ENCODE measurements at regions not wholly inside any gene's neighbourhood (a gene's known extent, or its start where the extent isn't known, plus 50 kb on each side); places are given as distances from the start of the nearest gene placed in this dataset.
"Not testable (repeated sequence)": the region's sequence is repeated elsewhere in the genome, so short reads cannot be mapped to it uniquely, and the experiment has no call there.

DNA sequence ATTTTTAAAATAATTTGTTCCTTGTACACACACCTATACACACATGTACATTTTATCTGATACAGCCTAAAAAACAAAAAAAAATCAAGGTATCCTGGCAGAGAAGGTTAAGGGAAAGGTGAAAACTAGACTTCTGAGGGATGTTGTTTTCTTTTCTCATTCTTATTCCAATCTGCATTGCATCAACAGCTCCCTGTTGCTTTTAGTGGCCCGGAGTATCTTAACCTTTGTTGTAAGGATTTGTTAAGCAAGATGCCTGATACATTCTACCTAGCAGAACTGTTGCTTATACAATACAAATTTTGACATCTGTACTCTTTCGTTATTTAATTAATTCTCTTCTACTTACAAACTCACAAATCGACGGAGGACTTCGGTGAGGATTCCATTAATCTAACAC lies 167.4 kb downstream of the GNAI1 start:
- no peak overlapping the region for H3K27ac Mint-ChIP-seq
- DNase-seq, result no peak
- CTCF ChIA-PET, result no interaction called here
- POLR2A ChIA-PET, result no interaction called here
- H3K36me3 ChIP-seq (ENCODE audit: insufficient read depth, low read length), result no peaks in the 10 kb centered on the region
- H3K36me3 Mint-ChIP-seq, result peaks cover 0 to 2% (median 0%) of the 10 kb centered on the region in 3 donors
- H3K9me3 Mint-ChIP-seq, result peaks cover 4 to 27% (median 12%) of the 10 kb centered on the region in 5 donors
- no peaks in the 10 kb centered on the region for H3K27me3 Mint-ChIP-seq
- H3K27me3 ChIP-seq (ENCODE audit: insufficient read depth, low read length, poor library complexity, severe bottlenecking), result no peaks in the 10 kb centered on the region
- H3K4me3 Mint-ChIP-seq, result no peak overlapping the region
- H3K4me1 ChIP-seq (ENCODE audit: insufficient read depth, low read length), result no peaks in the 10 kb centered on the region
- H3K9me3 ChIP-seq (ENCODE audit: low read length), result no peaks in the 10 kb centered on the region
- H3K4me3 ChIP-seq (ENCODE audit: low read length), result no peak overlapping the region
- H3K27ac ChIP-seq (ENCODE audit: low read depth, low read length), result no peak overlapping the region
- no peaks in the 10 kb centered on the region for H3K4me1 Mint-ChIP-seq

DNA sequence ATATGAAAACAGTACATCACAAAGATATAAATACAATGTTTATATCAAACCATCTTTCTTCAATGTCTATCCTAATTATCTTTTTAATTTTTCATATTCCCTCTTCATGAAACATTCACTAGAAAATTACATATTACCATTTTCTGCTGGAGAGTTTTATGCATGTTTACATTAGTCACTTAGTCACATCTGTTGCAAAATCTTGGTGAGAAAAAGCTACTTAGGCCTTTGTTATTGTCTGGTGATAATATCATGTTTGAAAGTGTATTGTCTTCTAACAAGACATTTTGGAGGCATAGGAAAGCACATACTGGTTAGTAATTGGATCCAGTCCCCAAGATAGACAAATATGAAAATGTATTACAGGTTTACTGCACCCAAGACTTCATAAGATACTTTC lies 163.6 kb downstream of the GNAI1 start:
- Mint-ChIP-seq H3K27ac (no peak overlapping the region), H3K27me3 (no peaks in the 10 kb centered on the region), H3K9me3 (peaks cover 7 to 35% (median 29%) of the 10 kb centered on the region in 5 donors), H3K4me1 (no peaks in the 10 kb centered on the region), H3K36me3 (no peaks in the 10 kb centered on the region), H3K4me3 (no peak overlapping the region)
- ChIA-PET CTCF (no interaction called here), POLR2A (no interaction called here)
- H3K36me3 ChIP-seq (ENCODE audit: insufficient read depth, low read length), result no peaks in the 10 kb centered on the region
- H3K27me3 ChIP-seq (ENCODE audit: insufficient read depth, low read length, poor library complexity, severe bottlenecking), result no peaks in the 10 kb centered on the region
- no peak overlapping the region for H3K4me3 ChIP-seq (ENCODE audit: low read length)
- H3K9me3 ChIP-seq (ENCODE audit: low read length), result no peaks in the 10 kb centered on the region
- no peak overlapping the region for H3K27ac ChIP-seq (ENCODE audit: low read depth, low read length)
- no peaks in the 10 kb centered on the region for H3K4me1 ChIP-seq (ENCODE audit: insufficient read depth, low read length)
- DNase-seq, result no peak

DNA sequence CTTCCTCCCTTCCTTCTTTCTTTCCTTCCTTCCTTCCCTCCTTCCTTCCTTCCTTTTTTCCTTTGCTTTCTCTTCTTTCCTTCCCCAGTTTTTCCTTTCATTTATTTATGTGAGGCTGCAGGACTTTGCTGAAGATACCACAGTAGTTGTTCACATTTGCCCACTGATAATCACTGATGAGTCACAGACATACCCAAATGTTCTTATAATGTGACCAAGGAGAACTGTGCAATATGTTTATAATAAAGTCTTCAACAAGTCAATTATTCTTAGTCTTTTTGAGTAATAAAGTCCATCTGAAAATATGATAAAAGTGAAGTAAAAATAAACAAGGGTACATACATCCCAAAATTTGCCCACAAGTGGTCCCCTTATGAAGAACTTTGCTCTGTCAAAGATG lies 159.7 kb downstream of the GNAI1 start:
- Histone ChIP-seq H3K9me3 (ENCODE audit: low read length) (no peaks in the 10 kb centered on the region), H3K4me3 (ENCODE audit: low read length) (no peak overlapping the region), H3K27ac (ENCODE audit: low read depth, low read length) (no peak overlapping the region), H3K36me3 (ENCODE audit: insufficient read depth, low read length) (no peaks in the 10 kb centered on the region), H3K4me1 (ENCODE audit: insufficient read depth, low read length) (no peaks in the 10 kb centered on the region), H3K27me3 (ENCODE audit: insufficient read depth, low read length, poor library complexity, severe bottlenecking) (no peaks in the 10 kb centered on the region)
- peaks cover 11 to 42% (median 39%) of the 10 kb centered on the region in 5 donors for H3K9me3 Mint-ChIP-seq
- H3K27me3 Mint-ChIP-seq, result no peaks in the 10 kb centered on the region
- no peaks in the 10 kb centered on the region for H3K36me3 Mint-ChIP-seq
- H3K27ac Mint-ChIP-seq, result no peak overlapping the region
- CTCF ChIA-PET, result no interaction called here
- H3K4me3 Mint-ChIP-seq, result no peak overlapping the region
- POLR2A ChIA-PET, result no interaction called here
- no peaks in the 10 kb centered on the region for H3K4me1 Mint-ChIP-seq
- no peak for DNase-seq

- H3K4me1 ChIP-seq (ENCODE audit: insufficient read depth, low read length); H3K9me3 ChIP-seq (ENCODE audit: low read length); DNase-seq; POLR2A ChIA-PET; CTCF ChIA-PET; H3K36me3 Mint-ChIP-seq; H3K27ac Mint-ChIP-seq; H3K27me3 ChIP-seq (ENCODE audit: insufficient read depth, low read length, poor library complexity, severe bottlenecking); H3K27ac ChIP-seq (ENCODE audit: low read depth, low read length); H3K4me1 Mint-ChIP-seq; H3K4me3 ChIP-seq (ENCODE audit: low read length); H3K36me3 ChIP-seq (ENCODE audit: insufficient read depth, low read length); H3K27me3 Mint-ChIP-seq; H3K4me3 Mint-ChIP-seq: not testable (repeated sequence)
- peaks cover 9 to 40% (median 35%) of the 10 kb centered on the region in 5 donors for H3K9me3 Mint-ChIP-seq
Measured at GRCh38 chr7:80292634-80293033, 158.0 kb downstream of the GNAI1 start.

DNA sequence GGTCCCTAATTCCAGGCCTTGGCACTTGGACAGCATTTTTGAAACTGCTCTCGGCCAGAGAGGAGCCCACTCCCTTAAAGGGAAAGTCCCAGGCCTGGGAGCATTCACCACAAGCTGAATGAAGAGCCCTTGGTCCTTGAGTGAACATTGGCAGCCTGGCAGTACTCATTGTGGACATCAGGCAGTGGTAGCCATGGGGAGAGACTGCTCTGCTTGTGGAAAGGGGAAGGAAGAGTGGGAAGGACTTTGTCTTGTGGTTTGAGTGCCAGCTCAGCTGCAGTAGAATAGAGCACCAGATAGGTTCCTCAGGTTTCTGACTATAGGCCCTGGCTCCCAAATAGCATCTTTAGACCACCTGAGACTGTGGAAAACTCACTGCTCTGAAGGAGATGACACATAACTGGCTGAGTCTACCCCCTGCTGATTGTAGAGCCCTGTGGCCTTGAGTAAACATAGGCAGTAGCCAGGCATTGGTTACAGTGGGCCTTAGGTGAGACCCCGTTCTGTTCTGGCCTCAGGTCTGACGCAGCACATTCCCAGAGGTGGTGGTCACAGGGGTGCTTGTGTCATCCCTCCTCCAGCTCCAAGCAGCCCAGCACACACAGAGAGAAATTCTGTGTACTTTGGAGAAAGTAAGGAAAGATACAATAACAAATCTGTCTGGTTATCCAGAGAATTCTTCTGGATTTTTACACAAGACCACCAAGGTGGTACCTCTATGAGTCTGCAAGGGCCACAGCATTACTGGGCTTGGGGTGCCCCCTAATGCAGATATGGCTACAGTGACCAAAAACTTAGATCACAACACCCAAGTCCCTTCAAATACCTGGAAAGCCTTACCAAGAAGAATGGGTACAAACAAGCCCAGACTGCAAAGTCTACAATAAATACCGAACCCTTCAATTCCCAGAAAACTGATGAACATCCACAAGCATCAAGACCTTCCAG lies 153.8 kb downstream of the GNAI1 start:
- Histone ChIP-seq H3K4me3 (ENCODE audit: low read length) (no peak overlapping the region), H3K27ac (ENCODE audit: low read depth, low read length) (no peak overlapping the region), H3K36me3 (ENCODE audit: insufficient read depth, low read length) (no peaks in the 10 kb centered on the region), H3K9me3 (ENCODE audit: low read length) (no peaks in the 10 kb centered on the region), H3K4me1 (ENCODE audit: insufficient read depth, low read length) (no peaks in the 10 kb centered on the region), H3K27me3 (ENCODE audit: insufficient read depth, low read length, poor library complexity, severe bottlenecking) (no peaks in the 10 kb centered on the region)
- Mint-ChIP-seq H3K27ac (no peak overlapping the region), H3K4me1 (no peaks in the 10 kb centered on the region), H3K27me3 (no peaks in the 10 kb centered on the region), H3K4me3 (no peak overlapping the region), H3K9me3 (peaks cover 6 to 18% (median 13%) of the 10 kb centered on the region in 5 donors), H3K36me3 (peaks cover 0 to 2% (median 0%) of the 10 kb centered on the region in 3 donors)
- ChIA-PET POLR2A (no interaction called here), CTCF (no interaction called here)
- peak in 1 of 5 donors; percentile 5 for DNase-seq

DNA sequence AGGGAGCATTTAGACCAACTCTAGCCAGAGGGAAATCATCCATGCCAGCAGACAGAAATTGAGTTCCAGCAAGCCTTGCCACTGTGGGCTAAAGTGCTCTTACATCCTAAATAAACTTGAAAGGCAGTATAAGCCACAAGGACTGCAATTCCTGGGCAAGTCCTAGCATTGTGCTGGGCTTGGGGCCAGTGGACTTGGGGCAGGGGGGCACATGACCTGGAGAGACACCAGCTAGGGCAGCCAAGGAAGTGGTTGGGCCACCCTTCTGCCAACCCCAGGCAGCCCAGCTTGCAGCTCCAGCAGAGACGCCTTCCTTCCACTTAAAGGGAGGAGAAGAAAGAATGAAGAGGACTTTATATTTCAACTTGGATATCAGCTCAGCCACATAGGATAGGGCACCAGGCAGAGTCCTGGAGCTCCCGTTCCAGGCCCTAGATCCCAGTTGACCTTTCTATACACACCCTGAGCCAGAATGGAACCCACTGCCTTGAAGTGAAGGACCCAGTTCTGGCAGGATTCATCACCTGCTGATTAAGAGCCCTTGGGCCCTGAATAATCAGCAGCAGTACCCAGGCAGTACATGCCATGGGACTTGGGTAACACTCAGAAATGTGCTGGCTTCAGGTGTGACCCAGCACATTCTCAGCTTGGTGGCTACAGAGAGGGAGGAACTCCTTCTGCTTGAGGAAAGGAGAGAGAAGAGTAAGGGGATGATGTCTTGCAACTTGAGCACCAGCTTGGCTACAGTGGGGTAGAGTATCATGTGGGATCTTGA lies 153.0 kb downstream of the GNAI1 start:
- Mint-ChIP-seq H3K9me3 (peaks cover 2 to 11% (median 10%) of the 10 kb centered on the region in 5 donors), H3K36me3 (peaks cover 0 to 2% (median 0%) of the 10 kb centered on the region in 3 donors), H3K4me1 (no peaks in the 10 kb centered on the region), H3K27me3 (no peaks in the 10 kb centered on the region), H3K4me3 (no peak overlapping the region), H3K27ac (no peak overlapping the region)
- no peaks in the 10 kb centered on the region for H3K9me3 ChIP-seq (ENCODE audit: low read length)
- H3K27me3 ChIP-seq (ENCODE audit: insufficient read depth, low read length, poor library complexity, severe bottlenecking), result no peaks in the 10 kb centered on the region
- no peak overlapping the region for H3K27ac ChIP-seq (ENCODE audit: low read depth, low read length)
- DNase-seq, result no peak
- H3K4me3 ChIP-seq (ENCODE audit: low read length), result no peak overlapping the region
- ChIA-PET CTCF (no interaction called here), POLR2A (no interaction called here)
- no peaks in the 10 kb centered on the region for H3K36me3 ChIP-seq (ENCODE audit: insufficient read depth, low read length)
- no peaks in the 10 kb centered on the region for H3K4me1 ChIP-seq (ENCODE audit: insufficient read depth, low read length)

DNA sequence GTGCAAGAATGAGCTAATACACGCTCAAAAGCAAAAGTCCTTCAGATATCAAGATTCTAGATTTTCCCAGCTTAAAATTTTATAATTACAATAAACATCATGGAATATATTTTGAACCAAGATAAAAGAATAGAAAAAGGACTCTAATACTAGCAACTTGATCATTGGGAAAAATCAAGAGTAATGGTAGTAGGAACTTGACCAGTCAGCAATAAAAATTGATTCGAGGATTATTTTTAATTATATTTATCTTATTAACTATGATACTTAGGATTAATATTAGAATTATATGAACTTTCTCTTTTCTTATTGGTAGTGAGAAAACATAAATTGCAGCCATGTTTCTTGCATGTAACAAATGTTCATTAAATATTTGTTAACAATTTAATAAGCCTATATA lies 152.0 kb downstream of the GNAI1 start:
- CTCF ChIA-PET, result no interaction called here
- peaks cover 0 to 2% (median 0%) of the 10 kb centered on the region in 3 donors for H3K36me3 Mint-ChIP-seq
- no peak for DNase-seq
- Histone ChIP-seq H3K4me3 (ENCODE audit: low read length) (no peak overlapping the region), H3K36me3 (ENCODE audit: insufficient read depth, low read length) (no peaks in the 10 kb centered on the region), H3K27me3 (ENCODE audit: insufficient read depth, low read length, poor library complexity, severe bottlenecking) (no peaks in the 10 kb centered on the region), H3K4me1 (ENCODE audit: insufficient read depth, low read length) (no peaks in the 10 kb centered on the region), H3K9me3 (ENCODE audit: low read length) (no peaks in the 10 kb centered on the region), H3K27ac (ENCODE audit: low read depth, low read length) (no peak overlapping the region)
- no peaks in the 10 kb centered on the region for H3K27me3 Mint-ChIP-seq
- H3K9me3 Mint-ChIP-seq, result peaks cover 2 to 16% (median 8%) of the 10 kb centered on the region in 5 donors
- no peak overlapping the region for H3K4me3 Mint-ChIP-seq
- H3K4me1 Mint-ChIP-seq, result no peaks in the 10 kb centered on the region
- POLR2A ChIA-PET, result no interaction called here
- no peak overlapping the region for H3K27ac Mint-ChIP-seq

DNA sequence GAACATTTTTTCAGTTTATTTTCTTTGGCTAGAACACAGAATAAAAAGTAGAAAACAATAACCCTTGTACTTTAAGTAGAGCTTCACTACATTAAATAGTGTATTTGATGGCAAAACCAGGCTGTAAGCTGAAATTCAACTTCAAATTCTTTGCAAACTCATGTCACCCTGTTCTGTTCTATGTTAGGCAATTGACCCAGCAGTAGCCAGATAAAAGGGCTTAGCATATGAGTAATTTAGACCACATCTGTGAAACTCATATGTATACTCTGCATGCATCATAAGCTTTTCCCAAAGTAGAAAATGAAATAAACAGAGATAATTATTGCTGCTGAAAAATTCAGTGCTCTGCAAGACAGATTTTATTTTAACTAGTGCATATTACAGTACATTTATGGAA lies 150.2 kb downstream of the GNAI1 start:
- Histone ChIP-seq H3K4me1 (ENCODE audit: insufficient read depth, low read length) (no peaks in the 10 kb centered on the region), H3K27me3 (ENCODE audit: insufficient read depth, low read length, poor library complexity, severe bottlenecking) (no peaks in the 10 kb centered on the region), H3K27ac (ENCODE audit: low read depth, low read length) (no peak overlapping the region), H3K4me3 (ENCODE audit: low read length) (no peak overlapping the region), H3K36me3 (ENCODE audit: insufficient read depth, low read length) (no peaks in the 10 kb centered on the region), H3K9me3 (ENCODE audit: low read length) (no peaks in the 10 kb centered on the region)
- ChIA-PET CTCF (no interaction called here), POLR2A (no interaction called here)
- DNase-seq, result no peak
- H3K36me3 Mint-ChIP-seq, result peaks cover 0 to 2% (median 0%) of the 10 kb centered on the region in 3 donors
- H3K27ac Mint-ChIP-seq, result no peak overlapping the region
- peaks cover 2 to 16% (median 5%) of the 10 kb centered on the region in 5 donors for H3K9me3 Mint-ChIP-seq
- H3K4me3 Mint-ChIP-seq, result no peak overlapping the region
- no peaks in the 10 kb centered on the region for H3K27me3 Mint-ChIP-seq
- no peaks in the 10 kb centered on the region for H3K4me1 Mint-ChIP-seq

Data from CD8-positive, alpha-beta memory T cell (primary cell).